Keratinocyte (primary cell): ENCODE measurements at regions not wholly inside any gene's neighbourhood (a gene's known extent, or its start where the extent isn't known, plus 50 kb on each side); places are given as distances from the start of the nearest gene placed in this dataset.

Source experiments
- EZH2 ChIP-seq: IDR thresholded peaks from one replicate; pipeline ENCODE4 v1.6.1; 2012; ENCODE audit warnings: inconsistent platforms, mild to moderate bottlenecking, low read length, moderate library complexity
- TF ChIP-seq, protein P1 (sequence below), 3 experiments: IDR thresholded peaks in 1 of 3; conservative IDR thresholded peaks in 1 of 3; optimal IDR thresholded peaks in 1 of 3; 2 replicates in 2 of 3; 3 replicates in 1 of 3; pipeline versions ENCODE3 to v1.5.1; 2011; ENCODE audit warnings: low read length in 3 of 3, mild to moderate bottlenecking in 3 of 3, moderate library complexity in 2 of 3, control low read depth in 1 of 3, inconsistent platforms in 1 of 3; ENCODE audit not compliant: insufficient read depth in 2 of 3; ENCODE audit errors: extremely low read depth in 1 of 3

DNA sequence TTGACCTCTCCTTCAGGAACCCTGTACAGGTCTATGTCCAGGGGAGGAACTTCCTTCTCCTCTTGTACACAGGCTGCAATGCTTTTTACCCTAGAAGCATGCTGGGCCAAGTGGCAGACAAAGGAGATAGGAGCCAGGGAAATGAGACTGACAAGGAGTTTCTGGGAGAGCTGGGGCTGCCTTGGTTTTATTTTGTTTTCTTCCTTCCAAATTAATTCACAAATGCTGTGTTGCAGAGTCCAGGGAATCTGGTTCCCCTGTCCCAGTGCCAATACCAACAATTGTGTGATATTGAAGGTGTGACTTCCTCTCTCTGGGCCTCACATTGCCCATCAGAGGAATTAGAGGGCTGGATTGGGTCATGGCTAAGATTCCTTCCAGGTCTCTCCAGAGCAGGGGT is 224.8 kb upstream of the PPP2R3A start:
- TF ChIP-seq, protein P1, sequence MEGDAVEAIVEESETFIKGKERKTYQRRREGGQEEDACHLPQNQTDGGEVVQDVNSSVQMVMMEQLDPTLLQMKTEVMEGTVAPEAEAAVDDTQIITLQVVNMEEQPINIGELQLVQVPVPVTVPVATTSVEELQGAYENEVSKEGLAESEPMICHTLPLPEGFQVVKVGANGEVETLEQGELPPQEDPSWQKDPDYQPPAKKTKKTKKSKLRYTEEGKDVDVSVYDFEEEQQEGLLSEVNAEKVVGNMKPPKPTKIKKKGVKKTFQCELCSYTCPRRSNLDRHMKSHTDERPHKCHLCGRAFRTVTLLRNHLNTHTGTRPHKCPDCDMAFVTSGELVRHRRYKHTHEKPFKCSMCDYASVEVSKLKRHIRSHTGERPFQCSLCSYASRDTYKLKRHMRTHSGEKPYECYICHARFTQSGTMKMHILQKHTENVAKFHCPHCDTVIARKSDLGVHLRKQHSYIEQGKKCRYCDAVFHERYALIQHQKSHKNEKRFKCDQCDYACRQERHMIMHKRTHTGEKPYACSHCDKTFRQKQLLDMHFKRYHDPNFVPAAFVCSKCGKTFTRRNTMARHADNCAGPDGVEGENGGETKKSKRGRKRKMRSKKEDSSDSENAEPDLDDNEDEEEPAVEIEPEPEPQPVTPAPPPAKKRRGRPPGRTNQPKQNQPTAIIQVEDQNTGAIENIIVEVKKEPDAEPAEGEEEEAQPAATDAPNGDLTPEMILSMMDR (optimal IDR thresholded peaks at IDR 0.05 in 1 of 3, IDR thresholded peaks at IDR 0.05 in 1 of 3, conservative IDR thresholded peaks at IDR 0.05 in 1 of 3; ENCODE audit: extremely low read depth in 1 of 3, insufficient read depth in 2 of 3, low read length in 3 of 3) = no peak
- no peak for TF ChIP-seq EZH2
